ENCODE measurements at regions not wholly inside any gene's neighbourhood (a gene's known extent, or its start where the extent isn't known, plus 50 kb on each side); places are given as distances from the start of the nearest gene placed in this dataset.

DNA sequence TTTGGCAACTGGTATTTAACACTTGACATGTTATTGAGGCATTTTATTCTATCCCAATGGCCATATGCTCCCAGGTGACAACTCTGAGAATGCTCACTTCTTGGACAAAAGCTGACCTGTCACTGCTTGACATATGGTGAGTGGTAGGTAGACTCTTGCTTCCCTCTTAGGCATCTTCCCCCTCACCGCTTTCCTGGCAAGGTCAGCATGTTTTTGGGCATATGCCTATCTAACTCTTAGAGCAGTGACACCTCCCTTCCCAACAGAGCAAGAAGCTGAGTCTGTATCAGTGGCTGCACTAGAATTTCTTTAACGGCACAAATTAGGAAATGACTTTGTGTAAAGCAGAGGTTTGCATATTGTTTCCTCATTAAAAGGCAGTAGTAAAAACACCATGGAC lies 300.7 kb downstream of the OXSM start (continued):
- TF ChIP-seq ZNF558 (CRISPR knock-in tag; IDR thresholded peaks at IDR 0.05; ENCODE audit: borderline replicate concordance) (no peak), NFATC3 (CRISPR knock-in tag; IDR thresholded peaks at IDR 0.05) (no peak)

DNA sequence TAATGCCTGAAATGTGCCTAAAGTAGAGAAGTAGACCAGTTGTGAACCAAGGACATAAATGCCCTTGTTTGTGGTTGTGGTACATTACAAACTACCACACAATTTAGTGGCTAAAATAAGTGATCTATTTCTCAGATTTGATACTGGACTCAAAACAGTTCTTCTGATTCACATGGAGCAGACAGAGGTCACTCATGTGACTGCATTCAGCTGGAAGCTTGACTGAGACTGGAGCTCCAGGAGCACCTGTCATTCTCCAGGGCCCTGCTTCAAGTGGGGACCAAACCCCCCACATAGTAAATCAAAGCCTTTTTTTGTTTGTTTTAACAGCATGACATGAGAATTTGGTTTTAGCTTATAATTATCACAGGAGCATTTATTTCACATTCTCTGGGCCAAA lies 301.2 kb downstream of the OXSM start:
- Histone ChIP-seq H4K20me1 (ENCODE audit: insufficient read depth, low read length) (no peaks in the 10 kb centered on the region), H3K36me3 (replicated peaks in 1 of 2; ENCODE audit: control insufficient read depth in 1 of 2, insufficient read depth in 2 of 2, low read length in 2 of 2) (no peaks in the 10 kb centered on the region), H3K27ac (ENCODE audit: extremely low read length, insufficient read depth, low read length) (no peak overlapping the region), H3K27me3 (ENCODE audit: control insufficient read depth in 1 of 2, insufficient read depth in 2 of 2, low read length in 2 of 2) (no peaks in the 10 kb centered on the region), H2AFZ (ENCODE audit: low read length) (no peak overlapping the region), H3K4me1 (ENCODE audit: insufficient read depth, low read length) (no peaks in the 10 kb centered on the region), H3K4me2 (ENCODE audit: low read depth, low read length) (no peak overlapping the region), H3K9ac (ENCODE audit: insufficient read depth, low read depth, low read length) (no peak overlapping the region), H3K9me3 (ENCODE audit: low read length) (peaks cover 87% of the 10 kb centered on the region), H3K4me3 (replicated peaks in 1 of 3; ENCODE audit: insufficient read depth in 1 of 3, low read depth in 2 of 3, low read length in 3 of 3) (no peak overlapping the region), H3K79me2 (ENCODE audit: insufficient read depth, low read length) (no peaks in the 10 kb centered on the region)
- FAIRE-seq = no peak
- intact Hi-C loops (cut with micrococcal nuclease; ENCODE audit: unreplicated experiment) (no loop called here), in situ Hi-C loops (cut with HindIII; ENCODE audit: extremely low pct_ligation_motif_present, low pct_unique_long_range_greater_than_20kb) (no loop called here)
- no peak for DNase-seq (ENCODE audit: low spot score)
- POLR2A ChIA-PET = no interaction called here
- ATAC-seq = no peak
- CTCF ChIA-PET (ENCODE audit: low intra/inter-chr PET ratio, low total read pairs) = no interaction called here
- no TSS peak for BruUV-seq (replicated peaks)
- TF ChIP-seq ZFP90 (CRISPR knock-in tag; IDR thresholded peaks at IDR 0.05; ENCODE audit: borderline replicate concordance) (no peak), CENPT (CRISPR knock-in tag; IDR thresholded peaks at IDR 0.05; ENCODE audit: low read depth) (no peak), ZNF775 (CRISPR knock-in tag; IDR thresholded peaks at IDR 0.05; ENCODE audit: borderline replicate concordance) (no peak), NR3C1 (CRISPR knock-in tag; IDR thresholded peaks at IDR 0.05) (no peak), MIER2 (CRISPR knock-in tag; IDR thresholded peaks at IDR 0.05) (no peak), ZBED4 (CRISPR knock-in tag; IDR thresholded peaks at IDR 0.05; ENCODE audit: borderline replicate concordance) (no peak), ZFP37 (CRISPR knock-in tag; IDR thresholded peaks at IDR 0.05; ENCODE audit: borderline replicate concordance) (no peak)
- TF ChIP-seq, protein P1, sequence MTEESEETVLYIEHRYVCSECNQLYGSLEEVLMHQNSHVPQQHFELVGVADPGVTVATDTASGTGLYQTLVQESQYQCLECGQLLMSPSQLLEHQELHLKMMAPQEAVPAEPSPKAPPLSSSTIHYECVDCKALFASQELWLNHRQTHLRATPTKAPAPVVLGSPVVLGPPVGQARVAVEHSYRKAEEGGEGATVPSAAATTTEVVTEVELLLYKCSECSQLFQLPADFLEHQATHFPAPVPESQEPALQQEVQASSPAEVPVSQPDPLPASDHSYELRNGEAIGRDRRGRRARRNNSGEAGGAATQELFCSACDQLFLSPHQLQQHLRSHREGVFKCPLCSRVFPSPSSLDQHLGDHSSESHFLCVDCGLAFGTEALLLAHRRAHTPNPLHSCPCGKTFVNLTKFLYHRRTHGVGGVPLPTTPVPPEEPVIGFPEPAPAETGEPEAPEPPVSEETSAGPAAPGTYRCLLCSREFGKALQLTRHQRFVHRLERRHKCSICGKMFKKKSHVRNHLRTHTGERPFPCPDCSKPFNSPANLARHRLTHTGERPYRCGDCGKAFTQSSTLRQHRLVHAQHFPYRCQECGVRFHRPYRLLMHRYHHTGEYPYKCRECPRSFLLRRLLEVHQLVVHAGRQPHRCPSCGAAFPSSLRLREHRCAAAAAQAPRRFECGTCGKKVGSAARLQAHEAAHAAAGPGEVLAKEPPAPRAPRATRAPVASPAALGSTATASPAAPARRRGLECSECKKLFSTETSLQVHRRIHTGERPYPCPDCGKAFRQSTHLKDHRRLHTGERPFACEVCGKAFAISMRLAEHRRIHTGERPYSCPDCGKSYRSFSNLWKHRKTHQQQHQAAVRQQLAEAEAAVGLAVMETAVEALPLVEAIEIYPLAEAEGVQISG (CRISPR knock-in tag; IDR thresholded peaks at IDR 0.05) = no peak
- TF ChIP-seq, protein P2, sequence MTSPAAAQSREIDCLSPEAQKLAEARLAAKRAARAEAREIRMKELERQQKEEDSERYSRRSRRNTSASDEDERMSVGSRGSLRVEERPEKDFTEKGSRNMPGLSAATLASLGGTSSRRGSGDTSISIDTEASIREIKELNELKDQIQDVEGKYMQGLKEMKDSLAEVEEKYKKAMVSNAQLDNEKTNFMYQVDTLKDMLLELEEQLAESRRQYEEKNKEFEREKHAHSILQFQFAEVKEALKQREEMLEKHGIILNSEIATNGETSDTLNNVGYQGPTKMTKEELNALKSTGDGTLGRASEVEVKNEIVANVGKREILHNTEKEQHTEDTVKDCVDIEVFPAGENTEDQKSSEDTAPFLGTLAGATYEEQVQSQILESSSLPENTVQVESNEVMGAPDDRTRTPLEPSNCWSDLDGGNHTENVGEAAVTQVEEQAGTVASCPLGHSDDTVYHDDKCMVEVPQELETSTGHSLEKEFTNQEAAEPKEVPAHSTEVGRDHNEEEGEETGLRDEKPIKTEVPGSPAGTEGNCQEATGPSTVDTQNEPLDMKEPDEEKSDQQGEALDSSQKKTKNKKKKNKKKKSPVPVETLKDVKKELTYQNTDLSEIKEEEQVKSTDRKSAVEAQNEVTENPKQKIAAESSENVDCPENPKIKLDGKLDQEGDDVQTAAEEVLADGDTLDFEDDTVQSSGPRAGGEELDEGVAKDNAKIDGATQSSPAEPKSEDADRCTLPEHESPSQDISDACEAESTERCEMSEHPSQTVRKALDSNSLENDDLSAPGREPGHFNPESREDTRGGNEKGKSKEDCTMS (CRISPR knock-in tag; conservative IDR thresholded peaks at IDR 0.05) = no peak
- TF ChIP-seq, protein P3, sequence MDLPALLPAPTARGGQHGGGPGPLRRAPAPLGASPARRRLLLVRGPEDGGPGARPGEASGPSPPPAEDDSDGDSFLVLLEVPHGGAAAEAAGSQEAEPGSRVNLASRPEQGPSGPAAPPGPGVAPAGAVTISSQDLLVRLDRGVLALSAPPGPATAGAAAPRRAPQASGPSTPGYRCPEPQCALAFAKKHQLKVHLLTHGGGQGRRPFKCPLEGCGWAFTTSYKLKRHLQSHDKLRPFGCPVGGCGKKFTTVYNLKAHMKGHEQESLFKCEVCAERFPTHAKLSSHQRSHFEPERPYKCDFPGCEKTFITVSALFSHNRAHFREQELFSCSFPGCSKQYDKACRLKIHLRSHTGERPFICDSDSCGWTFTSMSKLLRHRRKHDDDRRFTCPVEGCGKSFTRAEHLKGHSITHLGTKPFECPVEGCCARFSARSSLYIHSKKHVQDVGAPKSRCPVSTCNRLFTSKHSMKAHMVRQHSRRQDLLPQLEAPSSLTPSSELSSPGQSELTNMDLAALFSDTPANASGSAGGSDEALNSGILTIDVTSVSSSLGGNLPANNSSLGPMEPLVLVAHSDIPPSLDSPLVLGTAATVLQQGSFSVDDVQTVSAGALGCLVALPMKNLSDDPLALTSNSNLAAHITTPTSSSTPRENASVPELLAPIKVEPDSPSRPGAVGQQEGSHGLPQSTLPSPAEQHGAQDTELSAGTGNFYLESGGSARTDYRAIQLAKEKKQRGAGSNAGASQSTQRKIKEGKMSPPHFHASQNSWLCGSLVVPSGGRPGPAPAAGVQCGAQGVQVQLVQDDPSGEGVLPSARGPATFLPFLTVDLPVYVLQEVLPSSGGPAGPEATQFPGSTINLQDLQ (CRISPR knock-in tag; IDR thresholded peaks at IDR 0.05) = no peak

All from HepG2 (cell line).